Ascending aorta (tissue), 2 donors: ENCODE measurements at regions not wholly inside any gene's neighbourhood (a gene's known extent, or its start where the extent isn't known, plus 50 kb on each side); places are given as distances from the start of the nearest gene placed in this dataset.

Experiments used
- DNase-seq, 2 donors: peaks; one replicate each; pipeline ENCODE4 v3.0.0-alpha.2; 2019; ENCODE audit warnings: low spot score in 2 of 2
- H3K27ac ChIP-seq, 2 donors: fragments of 200-600 bp; sonication (generic); one replicate each; pipeline ENCODE4 v1.5.1; 2016 to 2017; ENCODE audit warnings: mild to moderate bottlenecking in 1 of 2
- H3K27me3 ChIP-seq: fragments of 200-600 bp; sonication (generic); one replicate; pipeline ENCODE4 v1.5.1; 2017
- H3K36me3 ChIP-seq, 2 donors: fragments of 200-600 bp; sonication (generic); one replicate each; pipeline ENCODE4 v1.5.1; 2016
- H3K4me1 ChIP-seq, 2 donors: fragments of 200-600 bp; sonication (generic); one replicate each; pipeline ENCODE4 v1.5.1; 2016 to 2017; ENCODE audit warnings: mild to moderate bottlenecking in 1 of 2
- H3K4me3 ChIP-seq, 2 donors: fragments of 200-600 bp; sonication (generic); one replicate each; pipeline ENCODE4 v1.5.1; 2016 to 2017; ENCODE audit warnings: mild to moderate bottlenecking in 1 of 2
- H3K9me3 ChIP-seq, 2 donors: fragments of 200-600 bp; sonication (generic); one replicate each; pipeline ENCODE4 v1.5.1; 2016
- CTCF ChIP-seq, 3 experiments: fragments of 200-600 bp in 2 of 3; fragments of 450-650 bp in 1 of 3; sonication (generic) in 2 of 3; IDR thresholded peaks; one replicate each; pipeline ENCODE4 v1.5.1; 2016 to 2019; ENCODE audit warnings: antibody characterized with exemption in 3 of 3, mild to moderate bottlenecking in 1 of 3, moderate library complexity in 1 of 3
- intact Hi-C: fragments of 100-400 bp; cut with DNase I; formaldehyde crosslinking; loops from one replicate; pipeline ENCODE4 v1.15.1; 2023

DNA sequence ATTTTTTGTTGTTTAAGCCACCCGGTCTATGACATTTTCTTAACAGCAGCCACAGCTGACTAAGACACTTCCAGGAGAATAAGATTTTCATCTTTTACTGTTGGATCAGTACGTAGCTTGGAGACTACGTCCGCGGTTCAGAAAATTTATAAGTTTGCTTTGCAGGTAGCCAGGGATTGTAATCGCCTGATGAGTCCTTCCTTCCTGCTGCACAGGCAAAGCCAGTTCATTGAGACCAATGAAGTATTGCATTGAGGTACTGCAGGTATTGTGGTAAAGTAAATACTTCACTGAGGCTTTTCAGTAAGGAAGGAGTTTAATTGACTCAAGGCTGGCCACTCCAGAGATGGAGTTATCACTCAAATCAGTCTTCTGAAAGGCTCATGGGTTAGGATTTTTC lies 269.4 kb upstream of the ELAC2 start:
- intact Hi-C loops: no loop called here
- Histone ChIP-seq H3K4me1 (no peaks in the 10 kb centered on the region), H3K4me3 (no peak overlapping the region), H3K27me3 (no peaks in the 10 kb centered on the region), H3K27ac (no peak overlapping the region), H3K36me3 (no peaks in the 10 kb centered on the region), H3K9me3 (no peaks in the 10 kb centered on the region)
- no peak for TF ChIP-seq CTCF (IDR thresholded peaks at IDR 0.05)
- no peak for DNase-seq

DNA sequence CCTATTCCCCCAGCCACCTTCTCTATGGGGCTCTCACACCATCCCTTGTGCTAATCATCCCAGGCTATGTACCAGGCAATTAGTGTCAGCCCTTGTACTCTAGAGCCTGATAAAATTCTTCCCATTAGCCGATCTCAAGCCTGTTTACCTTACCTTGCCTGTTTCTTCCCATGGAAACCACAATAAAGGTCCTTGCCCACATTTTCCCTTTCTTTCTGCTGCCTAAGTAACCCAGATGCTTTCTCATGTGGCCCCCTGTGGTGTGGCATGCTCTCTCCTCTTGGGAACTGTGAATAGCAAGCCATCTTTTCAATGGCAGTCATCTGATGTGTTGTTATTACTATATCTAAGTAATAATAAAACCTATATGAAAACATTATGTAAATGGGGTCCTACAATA lies 265.8 kb upstream of the ELAC2 start:
- Histone ChIP-seq H3K27me3 (no peaks in the 10 kb centered on the region), H3K36me3 (no peaks in the 10 kb centered on the region)

GRCh38 chr17:13281626-13282025 lies 263.8 kb upstream of the ELAC2 start:
- Histone ChIP-seq H3K27ac (no peak overlapping the region), H3K36me3 (no peaks in the 10 kb centered on the region), H3K27me3 (no peaks in the 10 kb centered on the region), H3K9me3 (no peaks in the 10 kb centered on the region), H3K4me1 (no peaks in the 10 kb centered on the region), H3K4me3 (no peak overlapping the region)
- DNase-seq: no peak
- intact Hi-C loops: no loop called here
- no peak for TF ChIP-seq CTCF (IDR thresholded peaks at IDR 0.05)

More for the DNA sequence above, 265.8 kb upstream of the ELAC2 start:
- no peak for DNase-seq
- TF ChIP-seq CTCF (IDR thresholded peaks at IDR 0.05): no peak
- no peak overlapping the region for H3K27ac ChIP-seq
- H3K4me3 ChIP-seq: no peak overlapping the region
- H3K9me3 ChIP-seq: no peaks in the 10 kb centered on the region
- intact Hi-C loops: no loop called here
- H3K4me1 ChIP-seq: no peaks in the 10 kb centered on the region

DNA sequence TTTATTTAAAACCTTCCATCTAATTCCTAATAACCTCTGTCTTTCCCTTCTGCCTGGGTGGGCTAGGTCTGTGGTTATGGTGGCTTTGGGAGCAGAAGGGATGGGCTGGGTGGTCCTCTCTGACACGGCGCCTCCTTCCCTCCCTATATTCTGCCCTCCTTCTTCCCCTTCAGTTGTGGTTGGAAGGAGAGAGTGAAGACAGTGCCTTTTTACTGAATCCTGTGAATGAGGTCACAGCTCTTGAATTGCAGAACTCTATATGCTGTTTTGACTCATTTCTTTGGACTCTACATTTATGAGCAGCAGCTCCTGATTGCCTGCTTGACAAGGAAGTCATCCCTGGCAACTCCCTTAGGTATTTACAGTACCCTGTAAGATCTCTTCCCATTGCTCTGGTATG lies 256.0 kb upstream of the ELAC2 start:
- DNase-seq: no peak
- Histone ChIP-seq H3K4me3 (no peak overlapping the region), H3K9me3 (no peaks in the 10 kb centered on the region), H3K27ac (no peak overlapping the region), H3K4me1 (no peaks in the 10 kb centered on the region), H3K36me3 (no peaks in the 10 kb centered on the region), H3K27me3 (no peaks in the 10 kb centered on the region)
- intact Hi-C loops: no loop called here
- no peak for TF ChIP-seq CTCF (IDR thresholded peaks at IDR 0.05)

GRCh38 chr17:13272296-13272695 lies 254.5 kb upstream of the ELAC2 start:
- Histone ChIP-seq H3K4me1 (no peaks in the 10 kb centered on the region), H3K4me3 (no peak overlapping the region), H3K36me3 (no peaks in the 10 kb centered on the region), H3K27me3 (no peaks in the 10 kb centered on the region), H3K9me3 (no peaks in the 10 kb centered on the region), H3K27ac (no peak overlapping the region)
- intact Hi-C loops: no loop called here
- no peak for DNase-seq
- no peak for TF ChIP-seq CTCF (IDR thresholded peaks at IDR 0.05)
